ENCODE measurements at regions not wholly inside any gene's neighbourhood (a gene's known extent, or its start where the extent isn't known, plus 50 kb on each side); places are given as distances from the start of the nearest gene placed in this dataset.

DNA sequence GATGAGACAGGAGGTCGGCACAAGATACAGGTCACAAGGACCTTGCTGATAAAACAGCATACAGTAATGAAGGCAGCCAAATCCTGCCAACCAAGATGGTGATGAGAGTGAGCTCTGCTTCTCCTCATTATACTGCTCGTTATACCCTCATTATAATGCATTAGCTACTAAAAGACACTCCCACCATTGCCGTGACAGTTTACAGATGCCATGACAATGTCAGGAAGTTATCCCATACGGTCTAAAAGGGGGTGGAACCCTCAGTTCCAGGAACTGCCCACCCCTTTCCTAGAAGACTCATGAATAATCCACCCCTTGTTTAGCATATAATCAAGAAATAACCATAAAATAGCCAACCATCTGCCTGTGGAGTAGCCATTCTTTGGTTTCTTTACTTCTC, 224.2 kb downstream of the RBM43 start:
- TF ChIP-seq, protein P1, sequence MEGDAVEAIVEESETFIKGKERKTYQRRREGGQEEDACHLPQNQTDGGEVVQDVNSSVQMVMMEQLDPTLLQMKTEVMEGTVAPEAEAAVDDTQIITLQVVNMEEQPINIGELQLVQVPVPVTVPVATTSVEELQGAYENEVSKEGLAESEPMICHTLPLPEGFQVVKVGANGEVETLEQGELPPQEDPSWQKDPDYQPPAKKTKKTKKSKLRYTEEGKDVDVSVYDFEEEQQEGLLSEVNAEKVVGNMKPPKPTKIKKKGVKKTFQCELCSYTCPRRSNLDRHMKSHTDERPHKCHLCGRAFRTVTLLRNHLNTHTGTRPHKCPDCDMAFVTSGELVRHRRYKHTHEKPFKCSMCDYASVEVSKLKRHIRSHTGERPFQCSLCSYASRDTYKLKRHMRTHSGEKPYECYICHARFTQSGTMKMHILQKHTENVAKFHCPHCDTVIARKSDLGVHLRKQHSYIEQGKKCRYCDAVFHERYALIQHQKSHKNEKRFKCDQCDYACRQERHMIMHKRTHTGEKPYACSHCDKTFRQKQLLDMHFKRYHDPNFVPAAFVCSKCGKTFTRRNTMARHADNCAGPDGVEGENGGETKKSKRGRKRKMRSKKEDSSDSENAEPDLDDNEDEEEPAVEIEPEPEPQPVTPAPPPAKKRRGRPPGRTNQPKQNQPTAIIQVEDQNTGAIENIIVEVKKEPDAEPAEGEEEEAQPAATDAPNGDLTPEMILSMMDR (IDR thresholded peaks at IDR 0.05; ENCODE audit: borderline replicate concordance, control extremely low read depth, extremely low read depth, insufficient read depth, missing control alignments), result no peak
- in situ Hi-C loops (cut with MboI; ENCODE audit: low sequenced_read_pairs, unreplicated experiment), result loop anchor here (25.0 kb wide), 1 partner anchor 1450 kb away; the partner anchor contains the start of gene MMADHC
- no peak for DNase-seq (ENCODE audit: low spot score)

GRCh38 chr2:151033271-151034248, 228.1 kb downstream of the RBM43 start:
- no peak for DNase-seq (ENCODE audit: low spot score)
- in situ Hi-C loops (cut with MboI; ENCODE audit: low sequenced_read_pairs, unreplicated experiment), result loop anchor here (25.0 kb wide), 1 partner anchor 1446 kb away; the partner anchor contains the start of gene MMADHC
- TF ChIP-seq, protein P1 (IDR thresholded peaks at IDR 0.05; ENCODE audit: borderline replicate concordance, control extremely low read depth, extremely low read depth, insufficient read depth, missing control alignments), result no peak

DNA sequence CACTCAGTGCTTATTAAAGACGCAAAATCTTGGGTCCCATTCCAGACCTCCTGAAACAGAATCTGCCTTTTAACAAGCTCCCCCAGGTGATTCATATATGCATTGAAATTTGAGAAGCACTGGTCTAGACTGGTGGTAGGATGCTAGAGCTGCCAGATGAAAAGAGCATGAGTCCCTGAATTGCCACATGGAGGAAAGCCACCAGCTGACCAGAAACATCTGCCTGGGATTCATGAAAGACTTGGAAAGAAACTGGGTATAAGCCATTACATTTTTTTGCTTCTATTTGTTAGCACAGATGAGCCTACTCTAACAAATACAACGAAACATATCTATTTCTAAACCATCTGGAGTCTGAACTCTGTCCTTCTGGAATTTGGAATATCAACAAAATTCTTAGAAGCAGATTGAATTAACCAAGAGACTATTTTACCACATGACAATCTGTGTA, 228.9 kb downstream of the RBM43 start:
- TF ChIP-seq, protein P1 (IDR thresholded peaks at IDR 0.05; ENCODE audit: borderline replicate concordance, control extremely low read depth, extremely low read depth, insufficient read depth, missing control alignments), result no peak
- no peak for DNase-seq (ENCODE audit: low spot score)
- in situ Hi-C loops (cut with MboI; ENCODE audit: low sequenced_read_pairs, unreplicated experiment), result loop anchor here (25.0 kb wide), 1 partner anchor 1445 kb away; the partner anchor contains the start of gene MMADHC

DNA sequence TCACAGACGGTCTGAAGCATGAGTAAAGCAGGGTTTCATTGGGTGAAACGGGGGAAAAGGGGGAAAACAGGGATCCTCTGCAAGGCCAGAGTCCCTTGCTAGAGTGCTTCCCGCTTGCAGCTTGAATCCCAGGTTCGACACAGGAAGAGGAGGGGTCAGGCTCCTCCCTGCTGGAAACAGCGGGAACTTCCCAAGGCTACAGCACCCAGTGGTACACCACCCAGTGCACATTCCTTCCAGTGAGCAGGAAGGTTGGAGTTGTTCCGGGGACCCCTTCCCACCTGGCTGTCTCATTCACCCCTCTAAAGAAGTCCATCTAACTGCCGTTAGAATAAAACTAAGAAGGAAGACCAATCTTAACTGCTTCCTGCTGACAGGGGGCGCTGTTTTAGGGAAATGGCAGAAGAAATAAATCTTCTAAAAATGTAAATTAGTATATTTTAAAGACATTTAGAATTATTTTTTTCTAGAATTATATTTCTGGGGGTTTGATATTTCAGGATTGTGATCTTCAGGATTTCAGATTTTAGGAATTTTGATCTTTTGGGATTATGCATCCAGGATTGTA, 230.9 kb downstream of the RBM43 start:
- in situ Hi-C loops (cut with MboI; ENCODE audit: low sequenced_read_pairs, unreplicated experiment), result loop anchor here (25.0 kb wide), 1 partner anchor 1443 kb away; the partner anchor contains the start of gene MMADHC
- TF ChIP-seq, protein P1 (IDR thresholded peaks at IDR 0.05; ENCODE audit: borderline replicate concordance, control extremely low read depth, extremely low read depth, insufficient read depth, missing control alignments), result peak; percentile 12
- no peak for DNase-seq (ENCODE audit: low spot score)

GRCh38 chr2:151029406-151030157, 232.1 kb downstream of the RBM43 start:
- DNase-seq (ENCODE audit: low spot score), result no peak
- in situ Hi-C loops (cut with MboI; ENCODE audit: low sequenced_read_pairs, unreplicated experiment), result loop anchor here (25.0 kb wide), 1 partner anchor 1442 kb away; the partner anchor contains the start of gene MMADHC
- TF ChIP-seq, protein P1 (IDR thresholded peaks at IDR 0.05; ENCODE audit: borderline replicate concordance, control extremely low read depth, extremely low read depth, insufficient read depth, missing control alignments), result no peak

Measured in GM13976 (cell line).